Endothelial cell of umbilical vein (primary cell): ENCODE measurements at regions not wholly inside any gene's neighbourhood (a gene's known extent, or its start where the extent isn't known, plus 50 kb on each side); places are given as distances from the start of the nearest gene placed in this dataset.

Experiments used
- BruUV-seq: library from RNA; stranded (reverse); fragments of 400-500 nt; replicated peaks from 2 replicates; lab custom pipeline; 2021; lab: Mats Ljungman, UMichigan
- CTCF ChIA-PET: fragments of 300-600, 350-600 bp; sonication (Branson Sonifier 250); formaldehyde crosslinking; loops from one replicate; lab custom pipeline; 2021; ENCODE audit warnings: antibody characterized with exemption, inconsistent platforms; lab: Charles Lee
- POLR2A ChIA-PET: fragments of 300-600, 350-600 bp; sonication (Branson Sonifier 250); formaldehyde crosslinking; loops from one replicate; lab custom pipeline; 2021; ENCODE audit warnings: antibody characterized with exemption, inconsistent platforms; lab: Charles Lee
- DNase-seq: peaks from one replicate; pipeline ENCODE4 v3.0.0-alpha.2; 2011; ENCODE audit warnings: low read depth, low spot score
- FAIRE-seq: peaks from 2 replicates; lab custom pipeline; 2011; peaks lifted over from hg19 to GRCh38; lab: Jason Lieb, UNC
- H2AFZ ChIP-seq: 2 replicates; pipeline ENCODE4 v1.6.0; 2012; ENCODE audit warnings: low read depth, low read length, control low read depth, inconsistent platforms
- H3K27ac ChIP-seq: 2 replicates; pipeline ENCODE4 v1.5.1; 2011; ENCODE audit warnings: low read depth, mild to moderate bottlenecking, control low read depth, low read length, moderate library complexity; ENCODE audit not compliant: insufficient read depth
- H3K27me3 ChIP-seq, 2 experiments: 2 replicates each; pipeline versions ENCODE4 v1.6.0 to v1.6.1; 2011; ENCODE audit warnings: low read length in 2 of 2, mixed read lengths in 1 of 2; ENCODE audit not compliant: control insufficient read depth in 2 of 2, insufficient read depth in 2 of 2
- H3K36me3 ChIP-seq, 2 experiments: 2 replicates in 1 of 2; 3 replicates in 1 of 2; pipeline ENCODE4 v1.5.1; 2011; ENCODE audit warnings: low read length in 2 of 2, mild to moderate bottlenecking in 1 of 2, moderate library complexity in 1 of 2; ENCODE audit not compliant: control insufficient read depth in 2 of 2, insufficient read depth in 2 of 2; ENCODE audit errors: extremely low read depth in 1 of 2
- H3K4me1 ChIP-seq: 3 replicates; pipeline ENCODE4 v1.5.1; 2011; ENCODE audit warnings: mild to moderate bottlenecking, low read length; ENCODE audit not compliant: control insufficient read depth, insufficient read depth; ENCODE audit errors: extremely low read depth
- H3K4me2 ChIP-seq: 2 replicates; pipeline ENCODE4 v1.6.1; 2011; ENCODE audit warnings: low read length, control low read depth, mixed read lengths; ENCODE audit not compliant: insufficient read depth
- H3K4me3 ChIP-seq, 3 experiments: fragments of 200-600 bp in 1 of 3; sonication (generic), shearing (Covaris generic) in 1 of 3; replicated peaks in 1 of 3; 2 replicates each; pipeline ENCODE4 v1.5.1; 2011 to 2016; ENCODE audit warnings: control low read depth in 3 of 3, low read length in 3 of 3, mild to moderate bottlenecking in 2 of 3, inconsistent platforms in 1 of 3, low read depth in 1 of 3, moderate library complexity in 1 of 3; ENCODE audit not compliant: insufficient read depth in 1 of 3
- H3K79me2 ChIP-seq: 2 replicates; pipeline ENCODE4 v1.6.0; 2012; ENCODE audit warnings: low read length, inconsistent platforms; ENCODE audit not compliant: control insufficient read depth, insufficient read depth
- H3K9ac ChIP-seq: replicated peaks from 2 replicates; pipeline ENCODE3; 2011; ENCODE audit warnings: low read length, control low read depth; ENCODE audit not compliant: insufficient read depth; ENCODE audit errors: extremely low read depth
- H3K9me1 ChIP-seq: replicated peaks from 3 replicates; pipeline ENCODE4 v1.6.0; 2011; ENCODE audit warnings: mild to moderate bottlenecking, low read length; ENCODE audit not compliant: control insufficient read depth, insufficient read depth; ENCODE audit errors: extremely low read depth
- H3K9me3 ChIP-seq: replicated peaks from 2 replicates; pipeline ENCODE4 v1.5.1; 2012; ENCODE audit warnings: low read length, inconsistent platforms; ENCODE audit not compliant: control insufficient read depth, insufficient read depth
- H4K20me1 ChIP-seq: replicated peaks from 2 replicates; pipeline ENCODE3; 2011; ENCODE audit warnings: mild to moderate bottlenecking, low read length; ENCODE audit not compliant: control insufficient read depth, insufficient read depth; ENCODE audit errors: extremely low read depth
- CTCF ChIP-seq, 2 donors: IDR thresholded peaks; 1 replicate in 1 of 2; 2 replicates in 1 of 2; pipeline ENCODE4 v1.5.1; 2011; ENCODE audit warnings: low read length in 2 of 2, mild to moderate bottlenecking in 2 of 2, moderate library complexity in 2 of 2, control low read depth in 1 of 2, inconsistent platforms in 1 of 2, low read depth in 1 of 2; ENCODE audit not compliant: insufficient read depth in 1 of 2; ENCODE audit errors: extremely low read depth in 1 of 2
- FOS ChIP-seq: IDR thresholded peaks from 2 replicates; pipeline ENCODE4 v1.6.1; 2011; ENCODE audit warnings: mild to moderate bottlenecking, low read length, moderate library complexity, borderline replicate concordance; ENCODE audit not compliant: insufficient read depth
- JUN ChIP-seq: IDR thresholded peaks from 2 replicates; pipeline ENCODE4 v1.6.1; 2011; ENCODE audit warnings: borderline replicate concordance, low read depth; ENCODE audit not compliant: insufficient read length, insufficient read depth
- MYC ChIP-seq: IDR thresholded peaks from one replicate; pipeline ENCODE4 v1.6.1; 2011; ENCODE audit warnings: mild to moderate bottlenecking, low read depth, low read length
- POLR2A ChIP-seq: IDR thresholded peaks from 2 replicates; pipeline ENCODE4 v1.6.1; 2012; ENCODE audit warnings: low read depth, mild to moderate bottlenecking, control low read depth, low read length
- POLR2AphosphoS5 ChIP-seq: IDR thresholded peaks from 2 replicates; pipeline ENCODE4 v1.6.1; 2012; ENCODE audit warnings: low read depth, mild to moderate bottlenecking, control low read depth, low read length, moderate library complexity; ENCODE audit not compliant: insufficient read depth
- dilution Hi-C: fragments of 300-500 bp; cut with MboI; formaldehyde crosslinking; loops from one replicate; pipeline ENCODE4 v1.15.0; 2019; ENCODE audit warnings: low sequenced_read_pairs; ENCODE audit not compliant: extremely low pct_ligation_motif_present
- intact Hi-C: fragments of 100-400 bp; cut with micrococcal nuclease; formaldehyde crosslinking; loops from one replicate; pipeline ENCODE4 v1.10.0; 2022

GRCh38 chr5:97909541-97909940 lies 726.5 kb upstream of the RIOK2 start:
- no peak overlapping the region for H3K9ac ChIP-seq
- BruUV-seq, result no TSS peak
- H3K79me2 ChIP-seq, result no peaks in the 10 kb centered on the region
- H3K4me2 ChIP-seq, result no peak overlapping the region
- no peaks in the 10 kb centered on the region for H3K4me1 ChIP-seq
- H3K9me3 ChIP-seq, result no peaks in the 10 kb centered on the region
- H3K4me3 ChIP-seq, result no peak overlapping the region
- no peaks in the 10 kb centered on the region for H3K9me1 ChIP-seq
- H3K27me3 ChIP-seq, result no peaks in the 10 kb centered on the region
- no peak overlapping the region for H2AFZ ChIP-seq
- CTCF ChIA-PET, result no interaction called here
- no peak for DNase-seq
- dilution Hi-C loops, result no loop called here
- H3K36me3 ChIP-seq, result no peaks in the 10 kb centered on the region
- intact Hi-C loops, result no loop called here
- TF ChIP-seq POLR2A (no peak), CTCF (IDR thresholded peaks at IDR 0.05; ENCODE audit: extremely low read depth in 1 of 2, insufficient read depth in 1 of 2, low read depth in 1 of 2, low read length in 2 of 2) (no peak), FOS (no peak), JUN (no peak), POLR2AphosphoS5 (no peak), MYC (no peak)
- POLR2A ChIA-PET, result no interaction called here
- H4K20me1 ChIP-seq, result no peaks in the 10 kb centered on the region
- no peak overlapping the region for H3K27ac ChIP-seq
- FAIRE-seq, result no peak

GRCh38 chr5:97914483-97914882 lies 731.4 kb upstream of the RIOK2 start:
- Histone ChIP-seq H3K9me3 (no peaks in the 10 kb centered on the region), H3K27ac (no peak overlapping the region), H3K4me1 (no peaks in the 10 kb centered on the region), H3K36me3 (no peaks in the 10 kb centered on the region), H3K27me3 (no peaks in the 10 kb centered on the region), H3K4me3 (no peak overlapping the region), H3K9me1 (no peaks in the 10 kb centered on the region), H2AFZ (no peak overlapping the region), H3K79me2 (no peaks in the 10 kb centered on the region), H3K9ac (no peak overlapping the region), H3K4me2 (no peak overlapping the region), H4K20me1 (no peaks in the 10 kb centered on the region)
- ChIA-PET POLR2A (no interaction called here), CTCF (no interaction called here)
- DNase-seq (no peak), FAIRE-seq (no peak)
- no TSS peak for BruUV-seq
- intact Hi-C loops (no loop called here), dilution Hi-C loops (no loop called here)
- TF ChIP-seq CTCF (IDR thresholded peaks at IDR 0.05; ENCODE audit: extremely low read depth in 1 of 2, insufficient read depth in 1 of 2, low read depth in 1 of 2, low read length in 2 of 2) (no peak), JUN (no peak), FOS (no peak)
